ENCODE measurements at regions not wholly inside any gene's neighbourhood (a gene's known extent, or its start where the extent isn't known, plus 50 kb on each side); places are given as distances from the start of the nearest gene placed in this dataset.

GRCh38 chr12:93169536-93169935, 208.2 kb upstream of the NUDT4 start:
- no peaks in the 10 kb centered on the region for H3K27me3 ChIP-seq
- H3K4me1 ChIP-seq: peaks cover 17 to 38% (median 33%) of the 10 kb centered on the region in 4 donors
- TF ChIP-seq EP300 (IDR thresholded peaks at IDR 0.05) (no peak), POLR2A (IDR thresholded peaks at IDR 0.05; ENCODE audit: low read depth) (no peak), POLR2AphosphoS5 (IDR thresholded peaks at IDR 0.05) (no peak), CTCF (IDR thresholded peaks at IDR 0.05) (no peak)
- intact Hi-C loops (cut with DNase I): no loop called here
- DNase-seq (ENCODE audit: extremely low spot score): no peak
- H3K9me3 ChIP-seq: no peaks in the 10 kb centered on the region
- H3K36me3 ChIP-seq: no peaks in the 10 kb centered on the region
- H3K27ac ChIP-seq (replicated peaks in 1 of 4): peak overlapping the region in 1 of 4 donors; percentile 4
- no peak overlapping the region for H3K4me3 ChIP-seq

GRCh38 chr12:93170928-93171327, 206.8 kb upstream of the NUDT4 start:
- 91% methylated on average over 2 of the region's 2 CpGs for WGBS
- H3K4me3 ChIP-seq: no peak overlapping the region
- H3K9me3 ChIP-seq: no peaks in the 10 kb centered on the region
- no peaks in the 10 kb centered on the region for H3K27me3 ChIP-seq
- H3K4me1 ChIP-seq: peaks cover 31 to 51% (median 47%) of the 10 kb centered on the region in 4 donors
- no peak for DNase-seq (ENCODE audit: extremely low spot score)
- TF ChIP-seq CTCF (IDR thresholded peaks at IDR 0.05): no peak
- no peak for TF ChIP-seq EP300 (IDR thresholded peaks at IDR 0.05)
- TF ChIP-seq POLR2AphosphoS5 (IDR thresholded peaks at IDR 0.05): no peak
- no peak for TF ChIP-seq POLR2A (IDR thresholded peaks at IDR 0.05; ENCODE audit: low read depth)
- H3K36me3 ChIP-seq: no peaks in the 10 kb centered on the region
- peak overlapping the region in 1 of 4 donors; percentile 11 for H3K27ac ChIP-seq (replicated peaks in 1 of 4)
- intact Hi-C loops (cut with DNase I): no loop called here

- 68% methylated on average over 5 of the region's 5 CpGs for WGBS
- H3K36me3 ChIP-seq: no peaks in the 10 kb centered on the region
- peak overlapping the region; percentile 77 to 89 (median 82) for H3K27ac ChIP-seq (replicated peaks in 1 of 4)
- H3K4me3 ChIP-seq: no peak overlapping the region
- H3K4me1 ChIP-seq: peaks cover 39 to 59% (median 55%) of the 10 kb centered on the region in 4 donors
- intact Hi-C loops (cut with DNase I): no loop called here
- no peaks in the 10 kb centered on the region for H3K27me3 ChIP-seq
- TF ChIP-seq POLR2AphosphoS5 (IDR thresholded peaks at IDR 0.05): no peak
- TF ChIP-seq EP300 (IDR thresholded peaks at IDR 0.05): no peak
- no peak for TF ChIP-seq POLR2A (IDR thresholded peaks at IDR 0.05; ENCODE audit: low read depth)
- no peak for TF ChIP-seq CTCF (IDR thresholded peaks at IDR 0.05)
- no peaks in the 10 kb centered on the region for H3K9me3 ChIP-seq
- no peak for DNase-seq (ENCODE audit: extremely low spot score)
Measured at GRCh38 chr12:93173178-93173957, 204.4 kb upstream of the NUDT4 start.

GRCh38 chr12:93174048-93174447, 203.7 kb upstream of the NUDT4 start:
- no peaks in the 10 kb centered on the region for H3K27me3 ChIP-seq
- intact Hi-C loops (cut with DNase I): no loop called here
- peaks cover 39 to 65% (median 52%) of the 10 kb centered on the region in 4 donors for H3K4me1 ChIP-seq
- WGBS: 18% methylated on average over 3 of the region's 3 CpGs
- DNase-seq (ENCODE audit: extremely low spot score): no peak
- no peaks in the 10 kb centered on the region for H3K36me3 ChIP-seq
- TF ChIP-seq CTCF (IDR thresholded peaks at IDR 0.05) (no peak), EP300 (IDR thresholded peaks at IDR 0.05) (no peak), POLR2A (IDR thresholded peaks at IDR 0.05; ENCODE audit: low read depth) (no peak), POLR2AphosphoS5 (IDR thresholded peaks at IDR 0.05) (peak; percentile 48 to 68)
- H3K4me3 ChIP-seq: no peak overlapping the region
- peak overlapping the region; percentile 77 to 89 (median 82) for H3K27ac ChIP-seq (replicated peaks in 1 of 4)
- H3K9me3 ChIP-seq: no peaks in the 10 kb centered on the region

All from esophagus muscularis mucosa (tissue), 4 donors.